Kidney capillary endothelial cell (primary cell): ENCODE measurements at regions not wholly inside any gene's neighbourhood (a gene's known extent, or its start where the extent isn't known, plus 50 kb on each side); places are given as distances from the start of the nearest gene placed in this dataset.

Experiments used
- DNase-seq: peaks from one replicate; pipeline ENCODE4 v3.0.0-alpha.2; 2018; ENCODE audit warnings: low spot score

DNA sequence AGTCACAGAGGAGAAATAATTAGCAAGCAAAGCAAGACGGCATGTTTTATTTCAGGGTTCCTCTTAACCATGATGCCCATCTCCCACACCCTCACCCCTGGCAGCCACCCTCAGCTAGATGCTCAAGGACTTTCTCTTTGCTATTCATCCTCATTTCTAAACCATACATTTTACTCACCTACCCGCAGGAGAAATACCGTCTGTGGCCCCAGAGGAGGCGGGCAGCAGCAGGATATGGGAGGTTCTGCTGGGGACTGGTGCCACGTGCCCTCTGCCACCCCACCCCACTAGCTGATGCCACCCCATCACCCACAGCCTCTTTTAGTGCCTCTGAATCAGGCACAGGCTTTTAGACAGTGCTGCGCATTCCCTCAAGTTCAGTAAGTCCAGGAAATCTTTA, 168.7 kb upstream of the ITGB1 start:
- no peak for DNase-seq

GRCh38 chr10:33125522-33126517, 167.8 kb upstream of the ITGB1 start:
- peak; percentile 74 for DNase-seq

- DNase-seq, result no peak
These were observed 167.1 kb upstream of the ITGB1 start for GRCh38 chr10:33125111-33125510.

DNA sequence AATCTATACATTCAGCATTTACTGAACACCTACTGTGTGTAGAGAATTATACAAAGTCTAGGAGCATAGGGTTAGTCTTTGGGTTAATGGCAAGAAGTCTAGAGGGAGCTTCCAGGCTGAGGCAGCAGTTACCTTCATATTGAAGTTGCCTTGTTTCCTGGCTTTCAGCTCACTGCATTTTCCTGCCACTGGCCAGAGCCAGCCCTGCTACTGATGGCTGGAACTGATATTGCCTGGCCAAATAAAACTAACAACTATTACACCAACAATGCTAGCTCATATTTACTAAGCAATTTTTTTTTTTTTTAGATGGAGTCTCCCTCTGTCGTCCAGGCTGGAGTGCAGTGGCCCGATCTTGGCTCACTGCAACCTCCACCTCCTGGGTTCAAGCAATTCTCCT, 165.7 kb upstream of the ITGB1 start:
- no peak for DNase-seq

DNA sequence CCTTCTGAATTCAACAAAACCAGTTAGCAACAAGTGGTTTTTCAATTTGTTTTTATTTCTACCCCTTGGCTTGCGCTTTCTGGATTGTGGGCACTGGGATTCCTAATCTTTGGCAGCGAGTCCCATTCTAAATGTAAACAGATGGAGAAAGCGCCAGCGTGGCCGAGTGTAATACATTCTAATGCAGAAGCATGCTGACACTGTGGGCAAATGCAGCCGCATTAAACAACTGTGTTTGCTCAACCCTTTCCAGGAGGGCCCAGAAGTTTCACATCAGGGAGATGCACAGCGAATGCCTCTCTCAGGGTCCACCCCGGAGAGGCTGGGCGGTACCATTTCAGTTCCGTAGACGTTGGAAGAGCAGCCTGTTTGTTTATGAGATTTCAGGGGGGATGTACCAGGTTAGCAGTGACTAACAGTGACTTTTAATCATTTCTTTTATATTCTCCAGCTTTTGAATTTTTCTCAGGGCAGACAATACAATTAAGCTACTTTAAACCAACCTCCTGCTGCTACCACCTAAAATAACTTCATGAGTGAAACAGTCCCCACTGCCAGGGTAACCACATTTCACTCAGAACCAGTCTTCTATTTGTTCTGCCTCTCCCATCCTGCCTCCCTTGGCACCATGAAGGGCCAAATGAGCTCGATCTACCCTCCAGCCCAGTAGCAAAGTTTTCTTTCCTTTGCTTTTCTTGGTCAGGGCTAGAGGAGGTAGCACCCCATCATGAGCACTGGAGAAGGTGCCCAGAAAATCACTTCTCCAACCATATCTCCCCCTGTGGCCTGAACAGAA, 164.2 kb upstream of the ITGB1 start:
- no peak for DNase-seq

GRCh38 chr10:33120700-33121099, 162.7 kb upstream of the ITGB1 start:
- no peak for DNase-seq

- no peak for DNase-seq
These were observed 162.2 kb upstream of the ITGB1 start for GRCh38 chr10:33120275-33120674.

- DNase-seq, result no peak
These were observed 159.8 kb upstream of the ITGB1 start for GRCh38 chr10:33117816-33118215.

- no peak for DNase-seq
These were observed 159.2 kb upstream of the ITGB1 start for GRCh38 chr10:33117230-33117629.

DNA sequence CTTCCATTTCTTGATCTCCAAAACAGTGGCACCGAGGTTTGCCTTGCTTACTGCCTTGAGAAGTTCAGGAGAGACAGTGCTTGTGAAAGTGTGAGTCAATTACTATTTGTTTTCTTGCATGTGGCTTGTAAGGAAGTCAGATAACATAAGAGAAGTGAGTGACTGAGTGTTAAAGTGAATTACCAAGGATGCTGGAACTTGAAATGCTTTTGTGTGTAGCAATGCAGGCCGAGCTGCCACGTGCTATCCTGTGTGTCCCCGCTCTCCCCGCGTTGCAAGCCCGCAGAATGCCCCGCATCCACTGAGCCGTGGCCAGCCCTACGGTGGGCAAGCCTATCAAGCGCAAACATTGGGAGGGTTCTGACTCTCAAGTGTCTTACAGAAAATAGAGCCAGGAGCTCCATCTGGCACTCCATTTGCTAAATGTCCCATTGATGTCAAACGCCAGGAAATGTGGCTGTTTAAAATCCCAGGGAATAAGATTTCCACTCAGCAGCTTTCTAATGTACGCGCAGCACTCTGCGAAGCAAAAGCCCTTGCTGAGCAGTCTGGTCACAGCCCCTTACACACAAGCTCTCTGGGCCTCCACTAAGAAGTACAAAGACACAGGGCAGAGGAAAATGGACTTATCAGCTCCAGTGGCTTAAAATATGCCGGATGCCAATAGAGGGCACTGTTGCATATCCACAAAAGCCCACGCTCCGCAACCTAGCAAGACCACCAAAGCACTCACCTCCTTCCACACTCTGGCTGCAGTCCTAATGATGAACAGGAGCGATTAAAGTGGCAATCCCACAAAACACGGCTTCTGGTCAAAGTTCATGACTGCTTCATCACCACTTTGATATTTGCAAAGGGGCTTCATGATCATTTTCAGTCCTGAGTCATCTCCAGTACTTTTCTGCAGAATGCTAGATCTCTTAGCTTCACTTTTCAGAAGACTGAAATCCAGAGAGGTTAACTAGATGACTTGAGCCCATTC, 158.0 kb upstream of the ITGB1 start:
- no peak for DNase-seq

GRCh38 chr10:33114451-33114952, 156.5 kb upstream of the ITGB1 start:
- no peak for DNase-seq

DNA sequence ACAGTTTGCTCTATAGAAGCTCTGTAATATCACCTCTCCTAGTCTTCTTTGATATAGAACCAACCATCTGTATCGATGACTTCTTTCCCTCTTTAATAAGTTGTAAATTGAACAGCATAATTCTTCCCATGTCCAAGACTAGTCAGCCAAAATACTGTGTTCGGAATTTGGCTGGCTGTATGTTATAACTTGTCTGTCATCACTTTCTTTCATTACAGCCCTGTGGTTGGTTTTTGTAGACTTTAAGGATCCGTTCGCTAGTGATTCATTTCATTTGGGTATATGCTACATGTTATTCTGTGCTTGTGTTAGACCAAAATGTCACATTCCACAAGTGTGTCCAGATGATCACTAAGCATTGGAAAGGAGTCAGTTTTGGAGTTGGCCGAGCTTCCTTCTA, 155.4 kb upstream of the ITGB1 start:
- no peak for DNase-seq

GRCh38 chr10:33112831-33113455, 154.9 kb upstream of the ITGB1 start:
- no peak for DNase-seq

DNA sequence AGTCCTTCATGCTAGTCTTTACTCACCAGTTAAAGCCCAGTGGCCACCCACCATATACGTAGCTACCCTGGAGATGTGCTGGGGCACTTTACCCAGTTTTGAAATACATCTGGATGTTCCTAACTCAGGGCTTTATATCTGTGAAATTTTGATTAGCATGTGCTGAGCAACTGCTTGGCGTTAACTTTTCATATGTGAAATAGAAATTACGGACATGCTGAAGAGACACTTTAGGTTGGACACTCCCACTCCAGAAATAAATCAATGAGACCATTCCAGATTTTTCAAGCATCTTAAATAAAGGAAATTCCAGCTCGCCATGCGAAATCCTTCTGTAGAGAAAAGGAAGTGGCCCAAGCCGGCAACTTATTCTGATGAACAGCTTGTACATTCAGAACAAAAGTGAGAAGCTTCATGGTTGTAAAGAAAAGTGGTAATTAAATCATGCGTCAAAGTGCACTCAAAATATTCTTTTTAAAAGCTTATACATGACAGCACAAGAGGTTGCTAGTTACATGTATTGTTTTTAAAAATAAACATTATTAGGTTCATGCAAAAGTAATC, 153.5 kb upstream of the ITGB1 start:
- DNase-seq, result no peak

- DNase-seq, result no peak
These were observed 151.9 kb upstream of the ITGB1 start for GRCh38 chr10:33109788-33110469.

DNA sequence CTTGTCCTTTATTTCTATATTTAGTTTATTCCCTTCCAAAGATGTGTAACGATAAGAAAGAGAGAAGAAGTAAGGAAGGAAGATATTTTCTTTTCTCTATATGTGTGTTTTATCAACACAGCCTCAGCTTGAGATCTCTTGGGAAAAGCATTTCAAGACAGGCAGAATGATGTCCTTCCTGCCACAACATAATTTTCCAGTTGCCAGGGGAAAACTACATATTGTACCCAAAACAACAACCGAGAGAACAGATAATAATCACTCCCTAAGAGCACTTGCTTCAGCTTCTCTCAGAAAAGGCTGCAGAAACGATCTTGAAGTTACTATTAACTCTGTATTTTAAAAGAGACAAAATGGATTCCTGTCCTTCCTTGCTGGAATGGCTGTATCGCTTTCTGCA, 151.4 kb upstream of the ITGB1 start:
- no peak for DNase-seq

DNA sequence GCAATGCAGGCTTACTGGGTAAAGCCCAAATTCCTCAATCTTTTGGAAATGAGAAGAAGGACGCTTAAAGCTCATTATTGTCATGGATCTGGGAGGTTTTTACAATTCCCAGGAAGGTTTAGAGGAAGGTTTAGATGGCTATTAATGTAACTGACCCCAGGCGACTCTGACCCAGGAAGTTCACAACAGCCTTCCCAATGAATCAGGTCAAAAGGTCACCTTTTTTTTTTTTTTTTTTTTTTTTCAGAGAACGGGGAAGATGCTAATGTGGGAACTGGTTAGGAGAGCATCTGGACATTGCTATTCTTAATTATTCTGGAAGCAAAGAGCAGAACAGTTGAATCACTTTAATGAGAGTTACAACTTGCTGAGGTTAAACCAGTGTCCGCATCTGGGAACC, 149.9 kb upstream of the ITGB1 start:
- DNase-seq, result no peak

DNA sequence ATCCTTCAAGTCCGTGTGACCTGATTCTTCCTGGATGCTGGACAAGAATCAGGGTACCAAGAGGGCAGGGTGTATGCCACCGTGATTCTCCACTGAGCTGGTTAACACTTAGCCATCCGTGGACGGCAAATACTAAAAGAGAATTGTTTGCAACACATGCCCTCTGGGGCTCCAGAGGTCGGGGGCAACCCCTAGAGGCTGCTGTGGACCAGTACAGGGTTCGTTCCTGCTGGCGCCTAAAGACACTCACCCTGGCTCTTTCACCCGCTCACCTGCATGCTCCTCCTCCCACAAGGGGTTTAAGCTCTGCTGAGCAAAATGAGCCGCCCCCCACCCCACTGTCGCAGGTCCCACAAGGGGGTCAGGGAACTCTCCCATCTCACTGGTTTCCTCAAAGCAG, 148.7 kb upstream of the ITGB1 start:
- no peak for DNase-seq

DNA sequence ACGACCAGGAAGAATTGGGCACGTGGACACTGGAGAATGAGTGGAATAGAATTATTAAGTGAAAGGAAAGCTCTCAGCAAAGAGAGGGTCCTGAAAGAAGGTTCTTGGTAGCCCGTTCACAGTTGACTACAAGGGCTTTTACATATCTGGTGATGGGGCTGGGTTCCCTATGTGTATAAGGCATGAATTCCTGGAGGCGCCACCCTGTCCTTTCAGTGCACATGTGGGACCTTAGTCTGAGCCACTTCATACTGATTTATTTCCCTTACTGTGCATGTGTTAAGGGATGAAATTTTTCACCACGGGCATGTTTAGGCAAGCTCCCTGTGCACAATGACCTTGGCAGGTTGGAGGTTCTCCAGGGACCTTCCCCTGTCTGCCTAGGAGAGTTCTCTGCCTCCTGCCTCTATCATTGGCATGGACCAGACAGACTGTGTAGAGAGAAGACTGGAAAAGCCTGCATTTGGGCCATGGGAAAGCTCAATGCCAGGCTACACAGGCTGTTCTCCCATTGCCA, 145.9 kb upstream of the ITGB1 start:
- DNase-seq, result no peak

DNA sequence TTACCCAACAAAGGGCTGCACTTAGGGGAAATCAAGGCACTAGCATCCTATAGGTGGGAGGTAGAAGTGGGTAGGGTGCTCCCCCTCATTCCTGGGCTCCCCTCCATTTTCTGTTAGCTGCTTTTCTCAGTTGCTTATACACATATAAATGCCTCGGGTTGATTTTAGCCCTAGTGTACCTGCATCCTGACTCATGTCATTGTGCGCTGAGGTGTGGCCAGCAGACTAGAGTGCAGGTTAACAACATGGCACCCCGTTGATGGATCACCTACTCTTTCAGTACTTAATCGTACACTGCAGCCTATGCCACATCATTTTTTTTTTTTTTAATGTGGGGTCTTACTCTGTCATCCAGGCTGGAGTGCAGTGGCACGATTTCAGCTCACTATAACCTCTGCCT, 144.0 kb upstream of the ITGB1 start:
- no peak for DNase-seq
